ENCODE measurements at regions not wholly inside any gene's neighbourhood (a gene's known extent, or its start where the extent isn't known, plus 50 kb on each side); places are given as distances from the start of the nearest gene placed in this dataset.

- CTCF ChIA-PET: interaction anchor here (0.5 to 4.0 kb wide), 10 partner anchors 61 to 527 kb away, joined by 3 to 62 read pairs (median 4); no protein-coding TSS in a partner anchor
- DNase-seq: peak; percentile 39
- no TSS peak for BruUV-seq (replicated peaks)
- peaks cover 15% of the 10 kb centered on the region for H3K27me3 Mint-ChIP-seq (ENCODE audit: unreplicated experiment)
- peak overlapping the region; percentile 87 for H3K27ac Mint-ChIP-seq (ENCODE audit: unreplicated experiment)
- intact Hi-C loops (cut with micrococcal nuclease; ENCODE audit: unreplicated experiment): loop anchor here (1.0 to 5.0 kb wide), 3 partner anchors 41 to 170 kb away; no protein-coding TSS in a partner anchor
- peak overlapping the region; percentile 23 for H3K4me3 Mint-ChIP-seq (ENCODE audit: low read depth, unreplicated experiment)
- TF ChIP-seq, protein P1, sequence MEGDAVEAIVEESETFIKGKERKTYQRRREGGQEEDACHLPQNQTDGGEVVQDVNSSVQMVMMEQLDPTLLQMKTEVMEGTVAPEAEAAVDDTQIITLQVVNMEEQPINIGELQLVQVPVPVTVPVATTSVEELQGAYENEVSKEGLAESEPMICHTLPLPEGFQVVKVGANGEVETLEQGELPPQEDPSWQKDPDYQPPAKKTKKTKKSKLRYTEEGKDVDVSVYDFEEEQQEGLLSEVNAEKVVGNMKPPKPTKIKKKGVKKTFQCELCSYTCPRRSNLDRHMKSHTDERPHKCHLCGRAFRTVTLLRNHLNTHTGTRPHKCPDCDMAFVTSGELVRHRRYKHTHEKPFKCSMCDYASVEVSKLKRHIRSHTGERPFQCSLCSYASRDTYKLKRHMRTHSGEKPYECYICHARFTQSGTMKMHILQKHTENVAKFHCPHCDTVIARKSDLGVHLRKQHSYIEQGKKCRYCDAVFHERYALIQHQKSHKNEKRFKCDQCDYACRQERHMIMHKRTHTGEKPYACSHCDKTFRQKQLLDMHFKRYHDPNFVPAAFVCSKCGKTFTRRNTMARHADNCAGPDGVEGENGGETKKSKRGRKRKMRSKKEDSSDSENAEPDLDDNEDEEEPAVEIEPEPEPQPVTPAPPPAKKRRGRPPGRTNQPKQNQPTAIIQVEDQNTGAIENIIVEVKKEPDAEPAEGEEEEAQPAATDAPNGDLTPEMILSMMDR (IDR thresholded peaks at IDR 0.05; ENCODE audit: unreplicated experiment): no peak
- H3K9me3 Mint-ChIP-seq (ENCODE audit: low read depth, unreplicated experiment): no peaks in the 10 kb centered on the region
- H3K36me3 Mint-ChIP-seq (ENCODE audit: insufficient read depth, unreplicated experiment): peaks cover 6% of the 10 kb centered on the region
- H3K4me1 Mint-ChIP-seq (ENCODE audit: low read depth, unreplicated experiment): peaks cover 39% of the 10 kb centered on the region
These were observed 198.1 kb downstream of the DAD1 start for GRCh38 chr14:22390824-22391461.

DNA sequence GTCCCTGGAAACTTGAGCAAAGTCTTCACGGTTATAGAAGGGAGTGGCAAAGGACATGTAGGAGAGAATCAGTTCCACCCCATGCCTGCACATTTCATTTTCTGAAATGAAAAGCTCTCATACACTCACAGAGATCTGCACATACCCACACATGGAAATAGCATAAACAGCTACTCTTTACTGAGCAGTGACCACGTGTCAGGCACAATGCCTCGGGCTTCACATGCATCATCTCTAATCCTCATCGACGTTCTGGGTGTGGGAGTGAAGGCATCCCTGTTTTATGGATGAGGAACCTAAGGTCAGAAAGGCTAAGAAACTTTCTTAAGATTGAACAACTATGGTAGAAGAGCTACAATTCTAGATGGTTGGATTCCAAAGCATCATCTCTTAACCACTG, 198.8 kb downstream of the DAD1 start:
- no peak overlapping the region for H3K4me3 Mint-ChIP-seq (ENCODE audit: low read depth, unreplicated experiment)
- TF ChIP-seq, protein P1 (IDR thresholded peaks at IDR 0.05; ENCODE audit: unreplicated experiment): no peak
- H3K4me1 Mint-ChIP-seq (ENCODE audit: low read depth, unreplicated experiment): peaks cover 39% of the 10 kb centered on the region
- H3K9me3 Mint-ChIP-seq (ENCODE audit: low read depth, unreplicated experiment): no peaks in the 10 kb centered on the region
- intact Hi-C loops (cut with micrococcal nuclease; ENCODE audit: unreplicated experiment): loop anchor here (2.0 to 5.0 kb wide), 2 partner anchors 42 to 171 kb away; no protein-coding TSS in a partner anchor
- peak overlapping the region; percentile 87 for H3K27ac Mint-ChIP-seq (ENCODE audit: unreplicated experiment)
- H3K36me3 Mint-ChIP-seq (ENCODE audit: insufficient read depth, unreplicated experiment): peaks cover 6% of the 10 kb centered on the region
- no peak for DNase-seq
- CTCF ChIA-PET: interaction anchor here (0.7 to 4.0 kb wide), 9 partner anchors 60 to 433 kb away, joined by 3 to 62 read pairs (median 4); no protein-coding TSS in a partner anchor
- peaks cover 11% of the 10 kb centered on the region for H3K27me3 Mint-ChIP-seq (ENCODE audit: unreplicated experiment)
- no TSS peak for BruUV-seq (replicated peaks)

- BruUV-seq (replicated peaks): no TSS peak
- intact Hi-C loops (cut with micrococcal nuclease; ENCODE audit: unreplicated experiment): loop anchor here (5.0 kb wide), 1 partner anchor 513 kb away; no protein-coding TSS in a partner anchor
- DNase-seq: no peak
- Mint-ChIP-seq H3K4me3 (ENCODE audit: low read depth, unreplicated experiment) (no peak overlapping the region), H3K27me3 (ENCODE audit: unreplicated experiment) (no peaks in the 10 kb centered on the region), H3K4me1 (ENCODE audit: low read depth, unreplicated experiment) (peaks cover 39% of the 10 kb centered on the region), H3K36me3 (ENCODE audit: insufficient read depth, unreplicated experiment) (peaks cover 6% of the 10 kb centered on the region), H3K27ac (ENCODE audit: unreplicated experiment) (no peak overlapping the region), H3K9me3 (ENCODE audit: low read depth, unreplicated experiment) (no peaks in the 10 kb centered on the region)
- TF ChIP-seq, protein P1 (IDR thresholded peaks at IDR 0.05; ENCODE audit: unreplicated experiment): no peak
- CTCF ChIA-PET: interaction anchor here (0.5 to 4.0 kb wide), 6 partner anchors 14 to 167 kb away, joined by 3 to 62 read pairs (median 4); no protein-coding TSS in a partner anchor
These were observed 200.1 kb downstream of the DAD1 start for GRCh38 chr14:22388669-22389595.

GRCh38 chr14:22387776-22388241, 201.2 kb downstream of the DAD1 start:
- H3K27ac Mint-ChIP-seq (ENCODE audit: unreplicated experiment): no peak overlapping the region
- TF ChIP-seq, protein P1 (IDR thresholded peaks at IDR 0.05; ENCODE audit: unreplicated experiment): no peak
- H3K4me3 Mint-ChIP-seq (ENCODE audit: low read depth, unreplicated experiment): no peak overlapping the region
- no peaks in the 10 kb centered on the region for H3K27me3 Mint-ChIP-seq (ENCODE audit: unreplicated experiment)
- peaks cover 6% of the 10 kb centered on the region for H3K36me3 Mint-ChIP-seq (ENCODE audit: insufficient read depth, unreplicated experiment)
- BruUV-seq (replicated peaks): no TSS peak
- intact Hi-C loops (cut with micrococcal nuclease; ENCODE audit: unreplicated experiment): loop anchor here (1.0 to 5.0 kb wide), 2 partner anchors 85 to 514 kb away; no protein-coding TSS in a partner anchor
- no peak for DNase-seq
- peaks cover 50% of the 10 kb centered on the region for H3K4me1 Mint-ChIP-seq (ENCODE audit: low read depth, unreplicated experiment)
- H3K9me3 Mint-ChIP-seq (ENCODE audit: low read depth, unreplicated experiment): no peaks in the 10 kb centered on the region
- CTCF ChIA-PET: interaction anchor here (0.8 kb wide), 1 partner anchor 83 kb away, joined by 3 read pairs; no protein-coding TSS in a partner anchor

Measured in Calu3 (cell line).